GM23338 (cell line): ENCODE measurements at regions not wholly inside any gene's neighbourhood (a gene's known extent, or its start where the extent isn't known, plus 50 kb on each side); places are given as distances from the start of the nearest gene placed in this dataset.

Experiments
- ATAC-seq: fragments of 200-7000 bp; cut with Tn5 transposase; 3 replicates; pipeline ENCODE4 v1.9.1; 2020
- DNase-seq: peaks from one replicate; pipeline ENCODE4 v3.0.0-alpha.2; 2015; ENCODE audit warnings: low spot score
- H2AFZ ChIP-seq: fragments of 200-600 bp; sonication (generic); 2 replicates; pipeline ENCODE4 v1.8.0; 2016; ENCODE audit warnings: antibody characterized with exemption, mild to moderate bottlenecking, moderate library complexity
- H3F3A ChIP-seq: fragments of 200-600 bp; sonication (generic); replicated peaks from 2 replicates; pipeline ENCODE4 v1.8.0; 2017; ENCODE audit warnings: antibody characterized with exemption, mixed run types, low read depth
- H3K27ac ChIP-seq: fragments of 200-600 bp; sonication (generic); 2 replicates; pipeline ENCODE4 v1.6.1; 2016; ENCODE audit warnings: low read depth
- H3K27me3 ChIP-seq: fragments of 200-600 bp; sonication (generic); 2 replicates; pipeline ENCODE4 v1.8.0; 2016; ENCODE audit warnings: mild to moderate bottlenecking, mixed run types, moderate library complexity; ENCODE audit not compliant: insufficient read depth
- H3K36me3 ChIP-seq: fragments of 200-600 bp; sonication (generic); 2 replicates; pipeline ENCODE4 v1.8.0; 2016; ENCODE audit warnings: mild to moderate bottlenecking; ENCODE audit not compliant: insufficient read depth
- H3K4me1 ChIP-seq: fragments of 200-600 bp; sonication (generic); 2 replicates; pipeline ENCODE4 v1.8.0; 2016; ENCODE audit warnings: mild to moderate bottlenecking, moderate library complexity; ENCODE audit not compliant: insufficient read depth
- H3K4me2 ChIP-seq: fragments of 200-600 bp; sonication (generic); 2 replicates; pipeline ENCODE4 v1.7.1; 2017; ENCODE audit warnings: mixed run types
- H3K4me3 ChIP-seq: fragments of 200-600 bp; sonication (generic); 2 replicates; pipeline ENCODE4 v1.6.1; 2016; ENCODE audit warnings: mixed run types
- H3K79me2 ChIP-seq: fragments of 200-600 bp; sonication (generic); replicated peaks from 2 replicates; pipeline ENCODE4 v1.8.0; 2017; ENCODE audit warnings: mild to moderate bottlenecking; ENCODE audit not compliant: insufficient read depth
- H3K9me2 ChIP-seq: fragments of 200-600 bp; sonication (generic); 2 replicates; pipeline ENCODE4 v1.8.0; 2017; ENCODE audit not compliant: insufficient read depth
- H4K20me1 ChIP-seq: fragments of 200-600 bp; sonication (generic); replicated peaks from 2 replicates; pipeline ENCODE4 v1.8.0; 2017; ENCODE audit warnings: mild to moderate bottlenecking; ENCODE audit not compliant: insufficient read depth
- H3K27ac Mint-ChIP-seq: 2 replicates; pipeline ENCODE4 v1.8.0; 2020; ENCODE audit warnings: inconsistent platforms, mild to moderate bottlenecking, moderate library complexity, mixed read lengths
- H3K27me3 Mint-ChIP-seq: 3 replicates; pipeline ENCODE4 v1.8.0; 2022; ENCODE audit warnings: low read depth, mild to moderate bottlenecking, moderate library complexity, mixed read lengths, inconsistent platforms; ENCODE audit not compliant: insufficient read depth, poor library complexity
- H3K36me3 Mint-ChIP-seq: 3 replicates; pipeline ENCODE4 v1.8.0; 2021; ENCODE audit warnings: low read depth, mild to moderate bottlenecking, inconsistent platforms, moderate library complexity, mixed read lengths
- H3K4me1 Mint-ChIP-seq: 3 replicates; pipeline ENCODE4 v1.8.0; 2020; ENCODE audit warnings: mild to moderate bottlenecking, inconsistent platforms, mixed read lengths
- H3K4me3 Mint-ChIP-seq: 3 replicates; pipeline ENCODE4 v1.8.0; 2021; ENCODE audit warnings: moderate library complexity, mild to moderate bottlenecking, inconsistent platforms, mixed read lengths
- H3K9me3 Mint-ChIP-seq: 3 replicates; pipeline ENCODE4 v1.8.0; 2020; ENCODE audit warnings: moderate library complexity, mild to moderate bottlenecking, inconsistent platforms, mixed read lengths
- CTCF ChIP-seq, 2 experiments: fragments of 200-600 bp in 1 of 2; sonication (generic) in 1 of 2; conservative IDR thresholded peaks; 2 replicates each; pipeline versions ENCODE4 v1.5.1 to v1.6.1; 2016 to 2017; ENCODE audit warnings: antibody characterized with exemption in 2 of 2, low read depth in 2 of 2, mild to moderate bottlenecking in 2 of 2, moderate library complexity in 1 of 2
- ETS1 ChIP-seq: IDR thresholded peaks from 2 replicates; pipeline ENCODE4 v1.6.1; 2016; ENCODE audit warnings: antibody characterized with exemption
- EZH2 ChIP-seq: fragments of 200-600 bp; sonication (generic); IDR thresholded peaks from one replicate; pipeline ENCODE4 v1.8.0; 2017; ENCODE audit warnings: antibody characterized with exemption, mild to moderate bottlenecking, low read depth; ENCODE audit not compliant: unreplicated experiment
- EZH2phosphoT487 ChIP-seq: fragments of 200-600 bp; sonication (generic); IDR thresholded peaks from one replicate; pipeline ENCODE4 v1.8.1; 2018; ENCODE audit warnings: antibody characterized with exemption; ENCODE audit not compliant: unreplicated experiment
- JUNB ChIP-seq: IDR thresholded peaks from one replicate; pipeline ENCODE4 v1.6.1; 2016; ENCODE audit warnings: antibody characterized with exemption; ENCODE audit not compliant: unreplicated experiment
- NANOG ChIP-seq: IDR thresholded peaks from 2 replicates; pipeline ENCODE4 v1.6.1; 2016; ENCODE audit warnings: antibody characterized with exemption, borderline replicate concordance
- STAT1 ChIP-seq: IDR thresholded peaks from one replicate; pipeline ENCODE4 v1.6.1; 2016; ENCODE audit warnings: antibody characterized with exemption; ENCODE audit not compliant: unreplicated experiment
- ZNF114 ChIP-seq: fragments of 250-450 bp; sonication (Bioruptor Pico); IDR thresholded peaks from 2 replicates; pipeline ENCODE4 v1.5.0; 2020; ENCODE audit warnings: mild to moderate bottlenecking, moderate library complexity
- ZNF462 ChIP-seq: fragments of 250-450 bp; sonication (Bioruptor Pico); IDR thresholded peaks from 2 replicates; pipeline ENCODE4 v1.5.0; 2020; ENCODE audit warnings: mild to moderate bottlenecking, moderate library complexity
- TF ChIP-seq, protein P1 (sequence below): IDR thresholded peaks from one replicate; pipeline ENCODE4 v1.6.1; 2018; ENCODE audit warnings: antibody characterized with exemption; ENCODE audit not compliant: unreplicated experiment

- Mint-ChIP-seq H3K9me3 (no peaks in the 10 kb centered on the region), H3K4me3 (peak overlapping the region; percentile 49; the same call in 2 of the 3 replicates), H3K27me3 (no peaks in the 10 kb centered on the region), H3K27ac (peak overlapping the region; percentile 92), H3K4me1 (peaks cover 36% of the 10 kb centered on the region), H3K36me3 (no peaks in the 10 kb centered on the region)
- H4K20me1 ChIP-seq: no peaks in the 10 kb centered on the region
- H3K27ac ChIP-seq: peak overlapping the region; percentile 52; the same call in 1 of the 2 replicates
- TF ChIP-seq ZNF114 (CRISPR knock-in tag) (no peak), CTCF (conservative IDR thresholded peaks at IDR 0.05; ENCODE audit: low read depth in 2 of 2) (no peak), ETS1 (no peak), EZH2phosphoT487 (no peak), EZH2 (no peak), STAT1 (no peak), ZNF462 (CRISPR knock-in tag) (no peak), NANOG (no peak), JUNB (no peak)
- TF ChIP-seq, protein P1, sequence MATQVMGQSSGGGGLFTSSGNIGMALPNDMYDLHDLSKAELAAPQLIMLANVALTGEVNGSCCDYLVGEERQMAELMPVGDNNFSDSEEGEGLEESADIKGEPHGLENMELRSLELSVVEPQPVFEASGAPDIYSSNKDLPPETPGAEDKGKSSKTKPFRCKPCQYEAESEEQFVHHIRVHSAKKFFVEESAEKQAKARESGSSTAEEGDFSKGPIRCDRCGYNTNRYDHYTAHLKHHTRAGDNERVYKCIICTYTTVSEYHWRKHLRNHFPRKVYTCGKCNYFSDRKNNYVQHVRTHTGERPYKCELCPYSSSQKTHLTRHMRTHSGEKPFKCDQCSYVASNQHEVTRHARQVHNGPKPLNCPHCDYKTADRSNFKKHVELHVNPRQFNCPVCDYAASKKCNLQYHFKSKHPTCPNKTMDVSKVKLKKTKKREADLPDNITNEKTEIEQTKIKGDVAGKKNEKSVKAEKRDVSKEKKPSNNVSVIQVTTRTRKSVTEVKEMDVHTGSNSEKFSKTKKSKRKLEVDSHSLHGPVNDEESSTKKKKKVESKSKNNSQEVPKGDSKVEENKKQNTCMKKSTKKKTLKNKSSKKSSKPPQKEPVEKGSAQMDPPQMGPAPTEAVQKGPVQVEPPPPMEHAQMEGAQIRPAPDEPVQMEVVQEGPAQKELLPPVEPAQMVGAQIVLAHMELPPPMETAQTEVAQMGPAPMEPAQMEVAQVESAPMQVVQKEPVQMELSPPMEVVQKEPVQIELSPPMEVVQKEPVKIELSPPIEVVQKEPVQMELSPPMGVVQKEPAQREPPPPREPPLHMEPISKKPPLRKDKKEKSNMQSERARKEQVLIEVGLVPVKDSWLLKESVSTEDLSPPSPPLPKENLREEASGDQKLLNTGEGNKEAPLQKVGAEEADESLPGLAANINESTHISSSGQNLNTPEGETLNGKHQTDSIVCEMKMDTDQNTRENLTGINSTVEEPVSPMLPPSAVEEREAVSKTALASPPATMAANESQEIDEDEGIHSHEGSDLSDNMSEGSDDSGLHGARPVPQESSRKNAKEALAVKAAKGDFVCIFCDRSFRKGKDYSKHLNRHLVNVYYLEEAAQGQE: no peak
- peaks cover 19% of the 10 kb centered on the region for H3K4me1 ChIP-seq
- H3K36me3 ChIP-seq: no peaks in the 10 kb centered on the region
- no peaks in the 10 kb centered on the region for H3K9me2 ChIP-seq
- ATAC-seq (peak; percentile 48; the same call in 2 of the 3 replicates), DNase-seq (no peak)
- no peaks in the 10 kb centered on the region for H3K79me2 ChIP-seq
- H3K4me3 ChIP-seq: peak overlapping the region; percentile 4; the same call in 1 of the 2 replicates
- peak overlapping the region; percentile 31; the same call in 1 of the 2 replicates for H3K4me2 ChIP-seq
- H3K27me3 ChIP-seq: no peaks in the 10 kb centered on the region
- H2AFZ ChIP-seq: no peak overlapping the region
- H3F3A ChIP-seq: no peaks in the 10 kb centered on the region
Measured at GRCh38 chr7:25694699-25695098, 457.3 kb upstream of the NFE2L3 start.
